GM19372 (cell line): ENCODE measurements at regions not wholly inside any gene's neighbourhood (a gene's known extent, or its start where the extent isn't known, plus 50 kb on each side); places are given as distances from the start of the nearest gene placed in this dataset.

Experiments
- ATAC-seq: cut with Tn5 transposase; IDR thresholded peaks from one replicate; pipeline ENCODE4 v1.9.1; 2021; ENCODE audit warnings: mild to moderate bottlenecking, low read depth, moderate library complexity; ENCODE audit not compliant: unreplicated experiment

GRCh38 chr4:67236788-67237187 is 308.5 kb downstream of the CENPC start:
- no peak for ATAC-seq

- no peak for ATAC-seq
Measured at GRCh38 chr4:67236318-67236717, 309.0 kb downstream of the CENPC start.

DNA sequence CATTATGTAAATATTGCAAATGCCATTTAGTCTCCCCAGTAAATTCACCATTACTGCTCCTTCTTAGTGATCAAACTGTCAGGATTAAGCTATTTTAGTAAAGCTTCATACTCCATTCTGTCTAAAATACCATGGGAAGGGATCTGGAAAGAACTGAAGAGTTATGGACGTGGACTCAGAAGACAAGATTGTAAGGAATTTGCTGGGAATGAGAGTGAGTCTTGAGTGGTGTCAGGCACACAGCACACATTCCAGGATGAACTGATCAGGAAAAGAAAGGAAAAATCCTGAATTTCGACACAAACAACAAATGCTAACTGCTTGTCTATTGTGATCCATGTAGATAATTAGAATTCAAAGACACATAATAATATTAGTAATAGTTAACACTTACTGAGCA is 311.0 kb downstream of the CENPC start:
- ATAC-seq = no peak

DNA sequence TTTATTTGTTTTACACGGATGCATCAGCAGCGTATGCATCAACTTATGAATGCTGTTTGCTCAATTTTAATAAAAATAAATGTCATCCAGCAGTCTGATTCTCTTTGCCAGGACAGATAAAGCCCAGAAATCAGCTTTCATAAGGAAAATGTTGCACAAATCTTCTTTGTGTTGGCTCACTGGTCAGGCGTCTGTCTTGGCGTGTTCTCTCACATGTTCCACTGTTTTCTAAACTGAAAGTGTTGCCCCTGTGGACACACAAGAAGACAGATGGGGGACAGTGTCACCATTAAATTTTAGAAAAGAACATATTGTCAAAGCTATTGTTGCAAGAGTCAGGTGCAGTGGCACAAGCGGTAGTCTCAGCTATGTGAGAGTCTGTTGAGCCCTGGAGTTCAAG is 316.2 kb downstream of the CENPC start:
- ATAC-seq = no peak

DNA sequence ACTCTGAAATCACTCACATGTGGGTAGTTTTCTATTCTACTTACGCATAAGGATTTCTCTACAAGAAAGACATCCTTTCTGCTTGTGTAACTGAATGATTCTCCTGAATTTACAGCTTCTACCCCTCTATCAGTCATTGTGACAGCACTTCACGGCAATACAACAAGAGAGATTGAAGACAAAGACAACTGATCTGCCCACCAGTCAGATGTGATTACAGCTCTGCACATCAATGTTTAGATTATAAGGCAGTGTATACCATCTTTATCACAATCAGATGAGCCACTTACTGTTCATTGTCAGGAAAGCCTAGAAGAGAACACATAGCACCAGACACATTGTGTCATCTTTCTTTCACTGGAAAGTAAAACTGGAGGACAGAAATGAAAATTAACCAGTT is 324.4 kb downstream of the CENPC start:
- ATAC-seq = no peak

DNA sequence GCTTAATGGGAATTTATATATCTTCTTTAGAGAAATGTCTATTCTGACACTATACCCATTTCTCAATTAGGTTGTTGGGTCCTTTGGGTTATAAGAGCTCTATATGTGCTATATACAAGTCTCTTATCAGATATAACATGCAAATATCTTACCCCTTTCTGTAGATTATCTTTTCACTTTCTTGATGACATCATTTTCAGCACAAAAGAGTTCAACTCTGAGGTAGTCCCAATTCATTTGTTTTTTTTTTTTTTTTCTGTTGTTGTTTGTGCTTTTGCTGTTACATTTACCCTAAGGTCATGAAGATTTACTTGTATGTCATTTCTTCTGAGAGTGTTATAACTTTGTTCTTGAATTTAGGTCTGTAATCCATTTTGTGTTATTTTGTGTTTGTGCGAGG is 326.4 kb downstream of the CENPC start:
- no peak for ATAC-seq

DNA sequence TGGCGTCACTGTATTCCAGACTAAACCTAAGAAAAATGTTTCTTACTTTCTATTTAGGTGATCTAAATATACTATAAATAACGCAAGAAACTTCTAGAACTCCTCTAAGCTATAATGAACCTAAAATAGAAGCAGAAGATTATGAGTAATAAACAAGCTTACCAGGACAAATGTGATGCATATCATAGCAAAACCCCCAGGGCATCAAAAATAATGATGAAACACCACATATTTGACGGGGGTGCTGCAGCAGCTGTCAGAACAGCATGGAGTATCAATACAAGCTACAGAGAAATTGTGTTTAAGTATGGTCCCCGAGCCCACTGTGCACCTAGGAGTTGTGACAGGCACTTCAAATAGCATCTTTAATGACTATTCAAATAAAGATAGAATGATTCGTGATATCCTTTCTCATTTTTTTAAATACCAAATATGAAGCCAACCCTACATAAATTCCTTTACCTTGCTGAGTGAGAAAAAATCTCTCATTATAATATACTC is 337.3 kb downstream of the CENPC start:
- ATAC-seq = no peak

DNA sequence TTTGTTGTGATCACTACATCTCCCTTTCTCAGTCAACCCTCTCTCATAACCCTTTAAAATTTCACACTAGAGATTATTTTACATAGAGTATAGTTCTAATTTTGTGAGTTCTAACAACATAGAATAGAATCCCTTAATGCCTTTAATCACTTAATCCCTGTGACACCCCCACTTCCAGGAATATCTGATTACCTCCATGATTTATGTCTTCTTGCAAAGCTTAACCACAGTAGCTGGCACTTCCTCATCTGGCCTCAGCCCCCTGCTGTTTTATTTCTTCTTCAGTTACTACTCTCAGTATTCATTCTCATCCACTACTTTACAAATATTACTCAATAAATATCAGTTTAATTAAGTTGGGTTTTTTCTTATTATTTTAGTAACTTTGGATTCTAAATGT is 340.9 kb downstream of the CENPC start:
- no peak for ATAC-seq

- peak; percentile 66 for ATAC-seq
Measured at GRCh38 chr4:67201334-67201733, 344.0 kb downstream of the CENPC start.

- ATAC-seq = no peak
Measured at GRCh38 chr4:67198727-67199126, 346.6 kb downstream of the CENPC start.

GRCh38 chr4:67167849-67168248 is 377.5 kb downstream of the CENPC start:
- no peak for ATAC-seq

DNA sequence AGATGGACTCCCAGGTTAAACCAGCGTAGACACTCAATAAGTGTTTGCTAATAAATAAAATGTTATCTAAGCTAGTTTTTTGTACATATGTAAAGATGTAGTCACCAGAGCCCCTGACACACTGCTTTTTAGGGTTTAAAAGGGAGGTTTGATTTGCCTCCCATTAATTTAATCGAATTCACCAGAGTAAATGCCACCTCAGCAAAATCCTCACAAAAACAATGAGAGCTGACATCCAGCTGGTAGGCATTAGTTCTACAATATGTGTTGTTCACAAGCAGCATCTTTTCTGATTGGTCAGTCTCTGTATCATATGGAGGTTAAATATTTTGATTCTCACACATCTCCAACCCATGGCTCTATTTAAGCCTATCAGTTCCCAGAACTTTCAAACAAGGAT is 382.6 kb downstream of the CENPC start:
- ATAC-seq = no peak

GRCh38 chr4:67161311-67161710 is 384.0 kb downstream of the CENPC start:
- no peak for ATAC-seq

GRCh38 chr4:67160394-67160793 is 384.9 kb downstream of the CENPC start:
- no peak for ATAC-seq

GRCh38 chr4:67158666-67159065 is 386.6 kb downstream of the CENPC start:
- ATAC-seq = no peak

- ATAC-seq = no peak
Measured at GRCh38 chr4:67152976-67153375, 392.3 kb downstream of the CENPC start.

DNA sequence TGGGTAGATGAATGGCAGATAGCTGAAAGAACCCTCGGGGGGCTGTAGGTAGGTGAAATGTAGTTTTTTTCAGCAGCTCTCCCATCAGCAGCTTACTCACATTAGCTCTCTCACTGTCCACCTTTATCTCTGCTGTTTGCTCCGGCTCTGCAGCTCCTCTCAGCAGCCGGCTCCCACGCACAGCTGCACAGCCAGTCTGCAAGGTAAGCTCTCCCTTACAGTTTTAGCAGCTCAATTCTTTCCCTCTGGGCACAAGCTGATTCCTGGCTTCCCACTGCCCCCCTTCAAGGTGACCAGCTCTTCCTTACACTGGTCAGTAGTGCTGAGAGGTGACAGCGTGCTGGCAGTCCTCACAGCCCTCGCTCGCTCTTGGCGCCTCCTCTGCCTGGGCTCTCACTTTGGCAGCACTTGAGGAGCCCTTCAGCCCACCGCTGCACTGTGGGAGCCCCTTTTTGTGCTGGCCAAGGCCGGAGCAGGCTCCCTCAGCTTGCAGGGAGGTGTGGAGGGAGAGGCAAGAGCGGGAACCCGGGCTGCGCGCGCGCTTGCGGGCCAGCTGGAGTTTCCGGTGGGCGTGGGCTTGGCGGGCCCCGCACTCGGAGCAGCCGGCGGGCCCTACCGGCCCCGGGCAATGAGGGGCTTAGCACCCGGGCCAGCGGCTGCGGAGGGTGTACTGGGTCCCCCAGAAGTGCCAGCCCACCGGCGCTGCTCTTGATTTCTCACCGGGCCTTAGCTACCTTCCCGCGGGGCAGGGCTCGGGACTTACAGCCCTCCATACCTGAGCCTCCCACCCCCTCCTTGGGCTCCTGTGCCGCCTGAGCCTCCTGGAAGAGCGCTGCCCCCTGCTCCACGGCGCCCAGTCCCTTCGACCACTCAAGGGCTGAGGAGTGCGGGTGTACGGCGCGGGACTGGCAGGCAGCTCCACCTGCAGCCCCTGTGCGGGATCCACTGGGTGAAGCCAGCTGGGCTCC is 393.6 kb downstream of the CENPC start:
- ATAC-seq = no peak

GRCh38 chr4:67141586-67141985 is 403.7 kb downstream of the CENPC start:
- no peak for ATAC-seq

- no peak for ATAC-seq
Measured at GRCh38 chr4:67134616-67135015, 410.7 kb downstream of the CENPC start.

- no peak for ATAC-seq
Measured at GRCh38 chr4:67133162-67133561, 412.1 kb downstream of the CENPC start.

DNA sequence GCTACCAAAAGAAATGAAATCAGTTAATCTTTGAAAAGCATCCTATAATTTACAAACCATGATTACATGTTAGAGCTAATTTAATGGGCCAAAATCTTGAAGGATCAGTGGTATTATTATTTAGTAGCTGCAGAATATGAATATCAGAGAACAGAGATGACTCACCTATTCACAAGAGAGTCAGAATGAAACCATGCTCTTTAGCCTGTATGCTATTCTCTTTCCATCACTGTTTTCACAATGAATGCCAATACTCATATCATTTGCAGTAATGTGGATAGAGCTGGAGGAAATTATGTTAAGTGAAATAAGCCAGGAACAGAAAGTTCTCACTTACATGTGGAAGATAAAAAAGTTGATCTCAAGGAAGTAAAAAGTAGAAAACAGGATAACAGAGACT is 414.1 kb downstream of the CENPC start:
- peak; percentile 74 for ATAC-seq

DNA sequence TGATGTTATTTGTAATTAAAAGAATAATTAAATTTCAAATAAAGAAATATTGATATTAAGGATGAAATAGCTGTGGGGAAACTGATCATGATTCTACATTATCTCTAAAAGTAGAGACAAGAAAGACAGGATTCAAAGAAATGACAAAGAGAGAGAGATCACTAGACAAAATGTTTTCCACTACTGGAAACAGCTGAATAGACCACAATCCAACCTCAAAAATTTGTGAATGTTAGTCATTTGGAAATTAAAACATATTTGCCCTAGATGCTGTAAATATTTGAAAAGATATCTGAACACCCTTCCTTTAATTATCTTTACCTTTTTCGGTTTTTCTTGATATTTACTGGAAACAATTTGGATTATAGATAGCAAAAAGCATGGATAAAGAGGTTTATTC is 414.9 kb downstream of the CENPC start:
- no peak for ATAC-seq
